Embryonic facial prominence (tissue), 1 donor: ENCODE measurements at regions not wholly inside any gene's neighbourhood (a gene's known extent, or its start where the extent isn't known, plus 50 kb on each side); places are given as distances from the start of the nearest gene placed in this dataset.
"Not testable (repeated sequence)": the region's sequence is repeated elsewhere in the genome, so short reads cannot be mapped to it uniquely, and the experiment has no call there.

ENCODE experiments used
- DNase-seq: peaks from one replicate; pipeline ENCODE4 v3.0.0-alpha.2; 2016; ENCODE audit errors: extremely low spot score

DNA sequence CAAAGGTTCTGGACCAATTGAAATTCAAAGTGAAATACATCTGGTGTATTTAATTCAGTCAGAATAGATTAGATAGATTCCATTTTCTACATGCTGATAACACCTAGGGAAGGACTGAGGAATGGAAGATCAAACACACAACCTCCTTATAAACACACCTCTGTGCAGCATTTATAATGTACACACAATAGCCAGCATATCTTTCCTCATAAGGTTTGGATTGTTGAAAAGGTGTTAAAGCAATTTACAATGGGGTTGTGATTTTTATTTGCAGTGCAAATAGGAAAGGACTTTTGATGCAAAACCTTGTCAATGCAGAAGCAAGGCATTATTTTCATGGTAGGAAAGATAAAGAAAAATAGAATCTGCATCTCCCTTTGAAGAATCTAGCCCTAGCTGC is 448.9 kb upstream of the KCNMB2 start:
- no peak for DNase-seq

DNA sequence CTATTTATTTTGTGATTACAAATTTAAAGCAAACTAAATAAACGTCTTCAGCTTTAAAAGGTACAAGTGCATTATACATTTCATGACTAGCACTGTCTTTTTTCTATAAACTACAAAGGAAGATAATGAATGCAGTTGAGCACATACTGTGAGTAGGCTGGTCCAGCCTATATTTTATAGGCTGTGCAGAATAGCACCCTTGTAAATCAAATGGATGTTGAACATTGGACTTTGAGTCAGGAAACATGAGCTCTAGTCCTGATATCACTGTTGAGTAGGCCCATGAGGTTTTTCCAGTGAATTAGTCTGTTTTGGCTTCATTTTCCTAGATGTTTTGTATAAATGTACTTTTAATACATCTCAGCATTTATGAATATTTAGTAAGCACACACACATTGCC is 447.3 kb upstream of the KCNMB2 start:
- DNase-seq, result no peak

DNA sequence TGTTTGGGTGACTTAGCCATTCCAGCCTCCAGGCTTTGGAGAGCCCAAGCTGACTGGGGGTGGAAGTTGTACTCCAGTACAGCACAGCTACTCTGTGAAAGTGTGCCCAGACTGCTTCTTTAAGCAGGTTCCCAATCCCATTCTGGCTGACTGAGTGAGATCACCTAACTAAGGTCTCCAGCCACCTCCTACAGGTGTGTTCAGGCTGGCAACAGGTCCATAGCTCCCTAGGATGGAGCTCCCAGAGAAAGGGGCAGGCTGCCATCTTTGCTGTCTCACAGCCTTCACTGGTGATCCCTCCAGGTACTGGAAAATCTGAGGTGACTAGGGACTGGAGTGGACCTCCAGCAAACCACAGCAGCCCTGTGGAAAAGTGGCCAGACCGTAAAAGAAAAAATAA is 445.3 kb upstream of the KCNMB2 start:
- no peak for DNase-seq

DNA sequence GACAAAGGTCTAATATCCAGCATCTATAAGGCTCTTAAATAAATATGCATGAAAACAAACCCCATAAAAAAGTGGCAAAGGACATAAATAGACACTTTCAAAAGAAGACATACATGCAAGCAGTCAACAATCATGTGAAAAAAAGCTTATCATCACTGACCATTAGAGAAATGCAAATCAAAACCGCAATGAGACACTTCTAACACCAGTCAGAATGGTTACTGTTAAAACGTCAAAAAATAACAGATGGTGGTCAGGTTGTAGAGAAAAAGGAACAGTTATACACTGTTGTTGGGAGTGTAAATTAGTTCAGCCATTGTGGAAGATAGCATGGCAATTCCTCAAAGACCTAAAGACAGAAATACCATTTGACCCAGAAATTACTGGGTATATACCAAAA is 440.7 kb upstream of the KCNMB2 start:
- DNase-seq, result no peak

DNA sequence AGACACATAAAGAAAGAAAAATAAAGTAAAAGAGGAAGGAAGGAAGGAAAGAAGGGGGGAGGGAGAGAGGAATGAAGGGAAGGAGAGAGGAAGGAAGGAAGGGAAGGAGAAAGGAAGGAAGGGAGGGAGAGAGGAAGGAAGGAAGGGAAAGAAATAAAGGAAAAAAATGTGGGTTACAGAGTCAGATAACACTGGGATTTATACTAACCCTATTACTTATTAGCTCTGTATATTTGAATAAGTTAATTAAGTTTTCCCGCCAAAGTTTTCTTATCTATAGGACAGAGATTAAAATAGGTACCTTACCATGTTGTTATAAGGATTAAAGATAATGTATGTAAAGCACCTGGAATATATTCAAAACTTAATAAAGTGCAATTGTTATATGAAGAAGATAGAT is 439.3 kb upstream of the KCNMB2 start:
- DNase-seq, result no peak

DNA sequence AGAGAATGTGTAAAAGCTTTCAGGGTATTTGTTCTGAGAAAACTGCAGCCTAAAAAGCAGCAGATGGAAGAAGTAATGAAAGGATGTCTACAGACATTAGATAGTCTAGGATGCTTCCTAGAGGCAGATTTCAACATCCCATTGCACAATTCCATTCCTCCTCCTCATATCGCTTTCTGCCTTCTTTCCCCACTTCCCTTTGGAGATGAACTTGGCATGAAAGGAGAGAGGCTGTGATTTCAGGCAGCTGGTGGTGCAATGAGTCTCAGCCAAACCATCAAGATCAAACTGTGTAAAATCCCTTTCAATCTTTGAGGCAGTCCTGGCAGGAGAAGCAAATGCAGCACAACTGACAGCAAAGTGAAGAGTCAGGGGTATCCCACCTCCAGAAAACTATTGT is 438.7 kb upstream of the KCNMB2 start:
- DNase-seq, result no peak

DNA sequence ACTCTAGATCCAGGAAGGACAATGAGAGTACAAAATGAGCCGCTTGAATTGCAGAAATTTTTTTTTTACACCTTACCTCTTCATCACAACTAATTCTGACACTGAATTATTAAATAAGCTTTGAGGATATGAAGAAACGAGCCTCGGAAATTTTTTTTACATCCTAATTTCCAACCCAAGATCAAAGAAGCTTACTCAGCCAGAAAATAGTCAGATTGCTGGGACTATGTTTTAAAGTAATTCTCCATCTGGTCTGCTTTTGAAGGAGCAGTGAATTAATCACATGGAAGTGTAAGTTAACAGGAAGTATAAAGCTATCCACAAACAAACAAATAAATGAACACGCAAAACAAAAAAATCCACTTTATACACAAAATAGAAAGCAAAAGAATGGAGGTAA is 437.0 kb upstream of the KCNMB2 start:
- DNase-seq, result no peak

DNA sequence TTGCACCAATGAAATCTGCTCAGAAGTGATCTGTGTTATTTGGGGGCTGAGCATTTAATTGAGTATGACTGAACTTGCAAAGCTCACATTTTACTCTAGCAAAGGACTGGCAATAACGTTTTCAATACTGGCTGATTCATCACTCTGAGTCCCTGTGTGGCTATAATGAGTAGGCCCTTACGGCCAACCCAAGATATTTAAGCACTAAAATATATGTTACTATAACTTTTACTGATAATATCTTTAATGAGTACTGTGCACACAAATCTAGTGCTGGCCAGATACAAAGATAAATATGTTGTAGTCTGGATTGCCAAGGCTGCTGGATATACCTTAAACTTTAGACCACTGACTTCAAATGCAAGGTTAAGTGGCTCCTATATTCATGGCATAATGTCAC is 436.4 kb upstream of the KCNMB2 start:
- no peak for DNase-seq

DNA sequence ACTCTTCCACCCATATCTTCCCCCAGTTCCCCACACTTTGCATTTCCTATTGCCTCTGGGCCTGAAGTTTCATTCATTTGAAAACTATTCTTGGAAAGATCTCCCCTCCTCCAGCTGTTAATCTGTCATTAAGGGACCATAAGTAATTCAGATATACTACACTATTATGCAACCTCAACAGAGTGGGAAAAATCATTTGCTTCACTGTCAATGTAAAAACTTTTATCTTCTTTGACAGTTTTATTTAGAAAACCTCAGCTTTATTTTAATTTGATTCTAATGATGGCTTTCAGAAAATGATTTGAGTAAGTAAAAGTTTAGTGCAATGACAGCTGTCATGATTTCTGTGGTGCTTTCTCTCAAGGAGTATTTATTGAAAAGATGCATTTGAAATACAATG is 435.3 kb upstream of the KCNMB2 start:
- no peak for DNase-seq

DNA sequence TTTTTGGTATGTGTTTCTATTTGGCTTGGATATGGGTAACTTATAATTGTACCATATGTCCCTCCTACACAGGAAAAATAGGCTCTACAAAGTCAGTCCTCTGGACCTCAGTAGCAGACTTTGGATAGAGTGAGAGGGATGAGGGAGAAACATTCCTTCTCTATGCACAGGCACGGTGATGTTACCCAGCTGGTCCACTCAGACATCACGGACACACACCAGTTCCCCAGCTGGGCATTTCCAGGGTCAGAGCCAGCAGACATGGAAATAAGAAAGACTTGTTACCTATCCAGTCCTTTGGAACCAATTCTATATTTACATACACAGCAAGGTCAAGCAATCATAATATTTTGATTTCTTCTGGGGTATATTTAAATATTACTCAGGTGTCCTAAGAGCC is 433.1 kb upstream of the KCNMB2 start:
- no peak for DNase-seq

DNA sequence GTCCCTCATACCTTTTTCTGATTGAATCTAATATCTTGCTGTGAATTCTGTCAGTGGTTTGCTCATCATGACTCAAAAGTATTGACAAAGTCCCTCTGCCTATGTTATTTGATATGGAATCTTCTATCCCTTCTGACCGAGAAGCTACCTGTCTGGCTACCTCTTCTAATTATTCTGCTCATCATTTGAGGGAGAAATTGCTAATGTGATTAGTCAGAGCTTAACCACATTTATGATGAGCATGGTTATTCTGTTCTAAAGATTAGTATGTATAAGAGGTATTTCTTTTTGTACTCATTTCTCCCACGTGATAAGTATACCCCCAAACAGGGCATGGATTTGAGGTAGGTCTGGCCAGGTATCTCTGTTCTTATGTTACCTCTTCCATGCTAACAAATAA is 428.4 kb upstream of the KCNMB2 start:
- no peak for DNase-seq

DNA sequence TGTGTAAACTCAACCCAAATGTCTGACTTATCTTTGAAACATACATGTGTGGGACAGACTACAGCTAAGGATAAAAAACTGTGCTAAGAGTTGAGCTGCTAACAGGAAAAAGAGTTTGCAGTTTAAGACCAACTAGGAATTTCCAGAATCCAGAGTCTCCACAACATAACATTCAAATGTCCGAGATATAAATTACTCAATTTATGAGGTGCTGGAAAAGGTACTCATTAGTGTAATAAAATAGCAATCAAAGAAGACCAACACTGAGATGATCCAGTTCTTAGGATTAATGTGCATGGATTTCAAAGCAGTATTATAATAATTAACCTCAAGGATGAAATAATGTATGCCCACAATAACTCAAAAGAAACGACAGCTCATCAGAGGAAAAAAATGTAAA is 426.5 kb upstream of the KCNMB2 start:
- DNase-seq, result no peak

DNA sequence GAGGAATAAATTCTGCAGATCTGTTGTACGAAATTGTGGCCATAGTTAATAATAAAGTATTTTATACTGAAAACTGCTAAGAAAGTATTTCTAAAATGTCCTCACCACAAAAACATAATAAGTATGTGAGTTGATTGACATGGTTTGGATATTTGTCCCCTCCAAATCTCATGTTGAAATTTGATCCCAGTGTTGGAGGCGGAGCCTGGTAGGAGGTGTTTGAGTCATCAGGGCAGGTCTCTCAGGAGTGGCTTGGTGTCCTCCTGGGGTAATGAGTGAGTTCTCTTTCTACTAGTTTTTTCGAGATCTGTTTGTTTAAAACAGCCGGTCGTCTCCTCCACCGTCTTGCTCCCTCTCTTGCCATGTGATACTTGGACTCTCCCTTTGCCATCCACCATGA is 424.1 kb upstream of the KCNMB2 start:
- DNase-seq, result no peak

DNA sequence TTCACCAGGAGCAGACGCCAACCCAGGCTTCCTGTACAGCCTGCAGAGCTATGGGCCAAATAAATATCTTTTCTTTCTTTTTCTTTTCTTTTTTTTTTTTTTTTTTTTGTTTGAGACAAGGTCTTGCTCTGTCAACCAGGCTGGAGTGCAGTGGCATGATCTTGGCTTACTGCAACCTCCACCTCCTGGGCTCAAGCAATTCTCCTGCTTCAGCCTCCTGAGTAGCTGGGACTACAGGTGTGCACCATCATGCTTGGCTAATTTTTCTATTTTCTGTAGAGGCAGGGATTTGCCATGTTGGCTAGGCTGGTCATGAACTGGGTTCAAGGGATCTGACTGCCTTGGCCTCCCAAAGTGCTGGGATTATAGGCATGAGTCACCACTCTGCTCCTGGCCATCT is 423.7 kb upstream of the KCNMB2 start:
- not testable (repeated sequence) for DNase-seq

DNA sequence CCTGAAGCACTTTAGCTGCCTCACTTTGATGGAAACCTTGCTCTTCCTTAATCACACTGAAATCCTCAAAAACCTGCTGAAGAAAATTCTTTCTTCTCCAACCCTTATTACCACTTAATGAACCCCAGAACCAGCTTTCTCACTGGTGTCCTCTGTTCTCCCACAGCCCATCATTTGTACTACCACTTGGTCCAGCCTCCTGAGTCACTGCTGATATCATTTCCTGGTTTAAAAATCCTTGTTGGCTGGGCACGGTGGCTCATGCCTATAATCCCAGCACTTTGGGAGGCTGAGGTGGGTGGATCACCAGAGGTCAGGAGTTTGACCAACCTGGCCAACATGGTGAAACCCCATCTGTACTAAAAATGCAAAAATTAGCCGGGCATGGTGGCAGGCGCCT is 418.6 kb upstream of the KCNMB2 start:
- no peak for DNase-seq

DNA sequence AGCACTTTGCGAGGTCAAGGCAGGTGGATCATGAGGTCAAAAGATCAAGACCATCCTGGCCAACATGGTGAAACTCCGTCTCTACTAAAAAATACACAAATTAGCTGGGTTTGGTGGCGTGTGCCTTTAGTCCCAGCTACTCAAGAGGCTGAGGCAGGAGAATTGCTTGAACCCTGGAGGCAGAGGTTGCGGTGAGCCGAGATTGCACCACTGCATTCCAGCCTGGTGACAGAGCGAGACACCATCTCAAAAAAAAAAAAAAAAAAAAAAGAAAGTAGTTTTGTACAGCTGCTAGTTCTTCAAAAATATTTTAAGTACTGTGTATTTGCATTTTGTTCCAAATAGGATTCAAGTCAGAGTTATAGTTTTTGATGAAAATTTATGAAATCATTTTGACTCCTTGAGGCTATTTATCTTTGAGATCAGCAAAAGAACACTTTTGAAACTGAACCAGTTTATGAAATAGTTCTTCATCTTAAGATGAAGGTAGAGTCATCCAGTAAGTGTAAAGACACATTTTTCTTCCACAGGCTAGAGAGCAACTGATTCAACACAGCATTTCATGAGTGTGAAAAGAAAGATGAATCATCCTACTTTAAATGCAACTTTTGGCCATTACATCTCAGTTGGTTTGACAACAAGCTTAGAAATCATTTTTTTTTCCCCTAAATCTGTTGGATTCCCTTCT is 416.5 kb upstream of the KCNMB2 start:
- DNase-seq, result not testable (repeated sequence)

DNA sequence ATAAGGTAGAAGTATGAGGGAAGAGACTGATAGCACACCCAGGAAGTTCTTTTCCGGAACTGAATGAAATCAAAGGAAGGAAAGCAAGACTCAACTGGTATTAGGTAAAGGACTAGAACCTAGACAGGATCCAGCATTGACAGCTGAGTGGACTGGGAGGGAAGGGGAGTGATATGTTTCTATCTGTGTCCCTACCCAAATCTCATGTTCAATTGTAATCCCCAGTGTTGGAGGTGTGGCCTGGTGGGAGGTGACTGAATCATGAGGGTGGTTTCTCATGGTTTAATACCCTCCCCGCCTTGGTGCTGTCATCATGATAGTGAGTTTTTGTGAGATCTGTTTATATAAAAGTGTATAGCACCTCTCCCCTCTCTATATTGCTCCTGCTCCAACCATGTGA is 415.9 kb upstream of the KCNMB2 start:
- no peak for DNase-seq

DNA sequence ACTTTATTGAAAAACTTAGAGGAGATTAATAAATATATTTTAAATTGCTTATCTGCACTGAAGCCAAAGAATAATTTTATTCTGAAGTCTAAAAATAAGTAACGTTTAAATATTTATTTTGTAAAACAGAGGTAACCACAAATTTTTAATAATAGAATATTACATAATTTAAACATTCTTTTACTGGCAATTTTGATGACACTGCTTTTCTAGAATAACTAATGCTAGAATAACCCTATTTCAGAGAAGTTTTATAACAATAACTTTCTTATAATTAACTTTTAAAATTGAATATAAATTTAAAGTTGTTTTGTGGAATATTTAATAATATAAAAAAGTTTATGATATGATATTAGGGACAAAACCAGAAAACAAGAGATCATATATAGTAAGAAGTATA is 409.6 kb upstream of the KCNMB2 start:
- DNase-seq, result no peak

DNA sequence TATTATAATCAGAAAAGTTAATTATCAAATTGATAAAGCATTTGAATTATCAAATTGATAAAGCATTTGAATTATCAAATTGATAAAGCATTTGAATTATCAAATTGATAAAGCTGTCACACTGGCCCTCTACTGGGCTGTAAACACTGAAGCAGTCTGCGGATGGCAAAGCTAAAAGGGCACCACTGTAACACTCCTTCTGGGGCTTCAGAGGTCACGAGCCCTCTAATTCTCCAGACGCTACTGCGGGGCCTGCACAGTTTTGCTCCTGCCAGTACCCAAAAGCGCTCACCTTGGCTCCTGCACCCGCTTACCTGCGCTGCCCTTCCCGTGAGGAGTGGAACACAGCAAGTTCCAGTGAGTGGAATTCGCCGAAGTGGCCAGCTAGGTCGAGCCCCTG is 409.0 kb upstream of the KCNMB2 start:
- DNase-seq, result no peak

DNA sequence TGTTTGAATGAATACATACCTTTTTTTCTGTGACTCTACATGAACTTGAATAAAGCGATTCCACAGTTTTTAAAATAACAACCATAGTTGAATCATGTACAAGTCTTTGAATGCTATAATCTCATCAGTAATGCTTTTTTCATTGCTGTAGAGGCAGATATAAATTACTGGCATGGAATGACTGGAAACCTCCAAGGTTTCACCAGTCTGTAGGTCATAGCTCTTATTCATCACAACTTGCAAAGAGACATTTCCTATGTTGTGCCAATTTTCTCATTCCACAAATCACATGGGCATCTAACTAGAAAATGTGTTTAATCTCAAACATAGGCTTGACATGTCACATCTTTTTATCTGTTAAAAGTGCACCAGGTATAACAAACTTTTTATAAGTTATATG is 407.1 kb upstream of the KCNMB2 start:
- DNase-seq, result no peak

DNA sequence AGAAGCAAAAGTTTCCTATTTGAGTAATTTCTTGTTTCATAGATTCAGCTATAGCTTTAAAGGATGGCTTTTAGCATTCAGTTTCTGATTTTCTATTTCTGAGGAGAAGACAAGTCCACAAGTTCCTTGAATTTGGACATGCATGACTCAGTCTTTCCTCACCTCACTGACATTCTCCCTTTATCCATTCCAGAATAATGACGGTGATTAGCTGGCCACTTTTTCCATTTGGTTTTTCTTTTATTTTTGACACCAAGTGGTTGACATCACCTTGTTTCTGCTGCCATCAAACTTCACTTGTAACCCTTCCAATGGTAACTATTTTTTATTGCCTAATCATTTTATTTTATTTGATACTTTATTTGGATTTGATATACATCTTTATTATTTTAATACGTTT is 404.4 kb upstream of the KCNMB2 start:
- DNase-seq, result no peak

DNA sequence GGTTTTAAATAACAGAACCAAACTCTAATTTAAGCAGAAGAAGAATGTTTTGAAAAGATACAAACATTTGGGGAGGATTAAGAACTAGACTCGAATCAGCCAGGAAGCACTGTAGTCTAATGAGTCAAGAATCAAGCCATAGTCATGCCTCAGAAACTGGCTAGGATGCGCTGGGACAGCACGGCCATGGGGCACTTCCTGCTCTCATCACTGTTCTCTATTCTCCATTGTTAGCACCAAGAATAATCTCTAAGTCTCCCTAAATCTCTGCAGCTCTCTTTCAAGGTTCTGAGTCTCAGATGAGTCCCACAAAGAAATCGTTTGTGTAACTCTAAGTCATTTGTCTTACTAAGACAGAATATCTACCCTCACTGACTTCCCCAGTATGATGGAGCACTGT is 399.0 kb upstream of the KCNMB2 start:
- DNase-seq, result no peak

DNA sequence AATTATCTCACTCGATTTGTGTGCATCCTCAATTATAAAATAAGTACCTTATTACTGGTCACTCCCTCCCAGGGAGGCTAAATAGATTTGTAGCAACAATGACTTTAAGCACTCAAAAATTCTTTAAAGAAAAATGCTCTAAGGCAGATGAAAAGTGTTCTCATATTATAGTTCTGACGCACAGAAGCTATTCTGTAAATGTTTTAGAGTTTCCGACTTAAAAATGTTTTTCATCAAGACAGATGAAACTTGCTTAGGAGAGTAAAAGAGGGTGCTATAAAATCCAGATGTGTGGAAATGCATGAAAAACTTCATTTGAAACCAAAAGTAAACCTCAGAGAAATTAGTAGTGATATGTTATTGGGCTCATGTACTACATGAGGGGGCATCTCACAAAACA is 398.4 kb upstream of the KCNMB2 start:
- no peak for DNase-seq

DNA sequence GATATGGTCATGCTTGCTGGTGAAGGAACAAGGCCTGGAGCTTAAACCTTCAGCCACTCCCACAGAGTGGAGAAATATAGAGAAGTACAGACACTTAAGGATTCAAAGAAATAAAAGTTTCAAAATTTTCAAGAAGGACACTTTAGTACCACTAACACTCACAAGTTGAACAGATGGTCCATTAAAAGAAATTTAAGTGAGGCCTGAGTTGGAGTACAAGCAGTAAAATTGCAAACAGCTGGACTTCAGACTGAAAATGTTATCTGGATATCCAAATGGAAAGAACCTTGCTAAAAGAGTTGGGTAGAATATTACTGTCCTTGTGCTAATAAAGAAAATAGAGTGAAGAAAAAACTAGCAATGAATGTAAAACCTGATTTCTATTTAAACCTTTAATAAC is 397.1 kb upstream of the KCNMB2 start:
- DNase-seq, result no peak
